ENCODE measurements at regions not wholly inside any gene's neighbourhood (a gene's known extent, or its start where the extent isn't known, plus 50 kb on each side); places are given as distances from the start of the nearest gene placed in this dataset.

DNA sequence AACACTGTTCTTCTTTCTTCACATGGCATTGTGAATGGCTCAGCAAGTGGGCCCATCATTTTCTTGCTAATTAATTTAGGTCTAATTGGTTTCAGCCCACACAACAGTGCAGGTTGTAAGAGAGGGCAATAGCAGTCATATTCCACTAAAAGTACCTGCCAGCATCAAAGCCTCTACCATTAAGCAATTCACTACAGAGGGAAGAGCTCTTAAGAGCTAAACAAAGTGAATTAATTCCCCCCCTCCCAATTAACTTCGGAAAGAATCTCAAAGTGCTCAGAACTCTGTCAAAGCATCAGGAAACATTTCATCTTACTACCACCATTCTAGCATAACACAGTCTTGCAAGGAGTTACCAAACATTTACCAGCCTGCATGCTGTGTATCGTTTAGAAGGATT lies 133.9 kb upstream of the UBASH3B start:
- DNase-seq: no peak

DNA sequence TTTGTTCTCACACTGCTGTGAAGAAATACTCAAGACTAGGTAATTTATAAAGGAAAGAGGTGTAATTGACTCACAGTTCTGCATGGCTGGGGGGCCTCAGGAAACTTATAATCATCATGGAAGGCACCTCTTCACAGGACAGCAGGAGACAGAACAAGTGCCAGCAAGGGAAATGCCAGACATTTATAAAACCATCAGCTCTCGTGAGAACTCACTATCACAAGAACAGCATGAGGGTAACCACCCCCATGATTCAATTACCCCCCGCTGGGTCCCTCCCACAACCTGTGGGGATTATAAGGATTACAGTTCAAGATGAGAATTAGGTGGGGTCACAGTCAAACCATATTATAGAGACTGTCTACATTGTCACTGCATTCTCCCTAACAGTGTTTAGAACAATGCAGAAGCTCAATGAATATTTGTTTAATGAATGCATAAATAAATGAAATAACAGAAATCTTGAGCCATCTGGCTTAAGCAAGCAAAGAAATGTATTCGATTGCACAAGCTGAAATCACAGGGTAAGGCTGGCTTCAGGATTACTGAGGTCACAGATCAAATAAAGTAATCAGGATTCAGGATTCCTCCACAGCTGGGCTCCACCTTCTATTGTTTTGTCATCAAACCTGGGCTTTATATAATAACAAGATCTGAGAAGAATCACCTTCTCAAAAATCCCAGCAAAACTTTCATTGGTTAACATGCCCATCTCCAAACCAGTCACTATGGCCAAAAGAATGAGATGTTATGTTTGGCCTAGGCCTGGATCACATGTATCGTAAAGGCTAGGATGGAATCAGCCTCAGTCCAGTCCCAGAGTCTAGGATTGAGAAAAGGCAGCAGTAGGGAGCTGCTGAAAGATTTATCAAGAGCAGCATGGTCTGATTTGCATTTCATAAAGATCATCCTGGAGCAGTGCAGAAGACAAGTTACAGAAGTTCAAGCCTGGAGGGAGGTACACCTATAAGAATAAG lies 137.8 kb upstream of the UBASH3B start:
- DNase-seq: no peak

DNA sequence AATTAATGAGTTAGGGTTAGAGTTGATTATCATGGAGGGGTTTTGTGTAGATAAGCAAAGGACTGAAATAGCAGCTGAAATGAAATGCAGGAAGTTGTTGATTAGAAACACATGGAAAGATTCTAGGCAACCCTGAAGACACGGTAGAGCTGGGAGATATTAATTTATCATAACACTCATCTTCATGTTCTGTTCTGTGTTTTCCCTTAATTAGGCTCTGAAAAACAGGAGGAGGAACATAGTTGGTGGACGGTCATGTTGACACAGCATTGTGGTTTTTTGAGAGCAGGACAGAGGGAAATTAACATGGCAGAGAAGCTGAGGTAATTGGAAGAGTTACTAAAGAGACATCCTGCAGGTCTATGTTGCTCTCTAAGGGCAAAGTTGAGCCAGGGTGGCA lies 138.8 kb upstream of the UBASH3B start:
- no peak for DNase-seq

DNA sequence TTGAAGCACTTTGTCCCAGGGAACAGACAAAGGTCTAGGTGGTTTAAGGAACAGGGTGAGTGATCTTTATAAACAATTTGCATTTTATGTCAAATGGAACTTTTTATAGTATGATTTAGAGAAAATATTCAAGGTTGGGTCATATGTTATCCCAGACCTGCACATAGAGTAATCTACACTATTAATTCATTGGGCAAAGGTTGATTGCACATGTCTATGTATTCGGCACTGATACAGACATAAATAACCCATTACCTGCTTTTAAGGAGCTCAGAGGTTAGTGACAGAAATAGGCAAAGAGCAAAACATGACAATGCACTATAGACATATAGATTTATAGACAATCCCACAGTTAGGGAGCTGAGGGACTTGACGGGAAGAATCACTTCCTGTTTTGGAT lies 141.5 kb upstream of the UBASH3B start:
- no peak for DNase-seq

DNA sequence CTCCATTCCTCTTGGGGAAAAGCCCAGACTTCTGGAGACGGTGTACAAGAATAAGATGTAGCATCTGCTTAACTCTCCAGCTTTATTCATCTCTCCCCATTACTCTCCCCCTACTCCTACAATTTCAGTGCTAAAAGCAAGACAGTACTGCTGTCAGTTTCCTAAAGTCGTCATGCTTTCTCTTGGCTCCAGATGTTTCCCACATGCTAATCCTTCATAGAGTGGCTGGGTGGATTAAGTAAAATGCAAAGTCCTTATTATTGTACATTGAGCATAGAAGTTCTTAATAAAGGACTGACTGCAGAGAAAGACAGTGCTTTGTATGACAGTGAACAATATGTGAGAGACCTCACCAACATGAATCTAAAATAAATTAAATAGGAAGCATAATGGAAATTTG lies 142.2 kb upstream of the UBASH3B start:
- DNase-seq: no peak

DNA sequence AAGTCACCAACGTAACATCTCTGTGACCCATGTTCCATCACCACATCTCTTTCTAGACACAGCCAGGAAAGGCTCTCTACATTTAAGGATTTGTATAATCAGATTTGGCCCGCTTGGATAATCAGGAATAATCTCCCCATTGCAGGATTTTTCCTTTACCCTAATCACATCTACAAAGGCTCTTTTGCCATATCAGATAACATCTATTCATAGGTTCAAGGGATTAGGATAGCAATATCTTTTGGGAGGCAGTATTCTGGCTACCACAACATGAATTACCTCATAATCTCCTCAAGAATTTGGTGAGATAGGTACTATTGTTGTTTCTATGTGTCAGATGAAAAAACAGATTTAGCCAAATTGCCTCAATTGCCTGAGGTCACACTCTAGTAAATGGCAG lies 142.8 kb upstream of the UBASH3B start:
- DNase-seq: no peak

DNA sequence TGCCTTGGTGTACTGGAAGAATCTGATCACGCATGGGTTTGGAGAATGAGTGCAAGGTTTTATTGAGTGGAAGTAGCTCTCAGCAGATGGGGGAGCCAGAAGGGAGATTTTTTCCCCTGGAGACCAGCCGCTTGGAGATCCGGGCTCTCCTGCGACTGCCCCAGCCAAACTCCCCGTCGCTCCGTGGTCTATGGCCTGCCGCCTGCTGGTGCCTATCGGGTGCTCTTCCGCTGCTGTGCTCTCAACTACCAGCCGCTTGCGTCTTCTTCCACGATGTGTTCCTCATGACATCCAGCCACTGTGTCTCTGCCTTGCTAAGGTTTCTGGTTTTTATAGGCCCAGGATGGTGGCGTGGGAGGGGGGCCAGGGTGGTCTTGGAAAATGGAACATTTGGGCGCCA lies 145.6 kb upstream of the UBASH3B start:
- no peak for DNase-seq

DNA sequence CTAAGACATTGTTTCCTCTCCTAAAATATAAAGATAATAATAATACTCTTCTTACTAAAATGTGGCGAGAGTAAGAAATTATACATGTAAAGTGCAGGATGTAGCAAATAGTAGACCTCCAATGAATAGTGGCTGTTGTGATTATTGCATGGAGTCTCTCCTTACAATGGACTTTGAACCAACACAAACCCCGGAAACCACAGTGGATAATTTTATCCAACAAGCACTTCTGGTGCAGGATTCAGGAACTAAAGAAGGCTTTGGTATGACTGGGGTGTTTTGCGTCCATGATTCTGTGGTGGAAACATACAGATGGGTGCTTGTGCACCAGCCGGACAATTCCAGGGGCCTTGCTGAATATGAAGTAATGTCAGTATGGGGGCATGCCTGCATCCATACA lies 146.4 kb upstream of the UBASH3B start:
- no peak for DNase-seq

DNA sequence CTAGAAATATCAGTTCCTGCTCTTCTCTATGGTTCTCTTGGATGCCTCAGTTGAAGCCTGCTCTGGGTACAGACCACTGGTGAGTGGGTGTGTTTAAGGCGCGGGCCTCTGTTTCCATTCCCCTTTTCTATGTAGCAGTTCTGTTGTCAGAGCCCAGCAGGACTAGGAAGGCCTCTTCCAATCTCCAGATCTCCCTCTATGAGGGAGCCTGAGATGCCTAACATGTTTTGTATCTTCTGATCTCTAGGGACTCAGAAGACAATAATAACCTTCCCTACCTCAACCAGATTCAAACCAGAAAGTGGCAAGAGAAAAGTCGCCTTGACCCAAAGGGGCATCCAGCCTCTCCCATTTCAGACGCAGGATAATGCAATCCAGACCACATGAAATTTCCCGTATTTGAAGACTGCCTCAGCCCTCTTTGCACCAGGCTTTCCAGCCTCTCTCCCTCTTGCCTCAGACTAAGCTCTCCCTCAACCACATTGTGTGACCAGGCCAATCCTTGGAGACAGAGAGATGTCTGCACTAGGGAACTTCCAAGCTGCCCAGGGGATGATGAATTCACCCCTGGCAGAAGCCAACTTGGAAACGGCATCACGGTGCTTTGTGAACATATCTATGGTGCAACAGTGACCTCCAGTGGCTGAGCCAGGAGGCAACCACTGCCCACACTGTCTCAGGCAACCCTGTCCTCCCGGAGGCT lies 150.1 kb upstream of the UBASH3B start:
- peak; percentile 79 for DNase-seq

DNA sequence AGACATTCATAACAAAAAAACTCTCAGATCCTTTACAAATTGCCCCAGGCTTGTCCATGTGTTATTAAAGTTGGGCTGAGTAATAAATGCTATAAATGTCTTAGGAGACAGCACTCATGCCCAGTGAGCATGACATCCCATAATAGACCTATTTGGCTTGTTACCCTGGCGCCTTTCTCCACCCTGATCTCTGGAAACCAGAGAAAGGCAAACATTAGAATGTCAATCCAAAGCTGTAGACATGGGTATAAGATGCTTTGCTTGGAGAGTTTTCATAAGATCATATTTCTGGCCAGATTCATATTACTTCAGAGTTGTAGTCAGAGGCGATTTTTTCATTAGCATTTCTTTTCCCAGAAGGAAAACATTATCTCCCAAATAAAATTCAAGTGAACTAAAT lies 161.3 kb upstream of the UBASH3B start:
- DNase-seq: no peak

DNA sequence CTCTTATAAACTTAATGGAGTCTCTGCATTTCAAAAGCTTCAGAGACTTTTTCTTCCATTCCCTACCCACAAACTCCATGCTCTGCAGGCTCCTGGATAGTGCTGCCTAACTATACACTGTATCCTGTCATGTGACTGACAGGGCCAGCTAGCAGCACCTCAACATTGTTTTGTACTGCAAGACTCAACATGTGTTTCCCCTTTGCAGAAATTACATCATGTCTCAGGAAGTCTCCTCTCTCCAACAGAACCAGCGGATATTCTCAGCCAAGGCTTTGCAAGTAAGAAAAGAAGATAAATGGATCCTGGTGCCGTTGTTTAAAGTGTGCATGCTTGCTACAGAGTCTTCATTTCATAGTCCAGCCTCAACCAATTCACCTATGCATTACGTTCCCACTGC lies 164.0 kb upstream of the UBASH3B start:
- DNase-seq: no peak

DNA sequence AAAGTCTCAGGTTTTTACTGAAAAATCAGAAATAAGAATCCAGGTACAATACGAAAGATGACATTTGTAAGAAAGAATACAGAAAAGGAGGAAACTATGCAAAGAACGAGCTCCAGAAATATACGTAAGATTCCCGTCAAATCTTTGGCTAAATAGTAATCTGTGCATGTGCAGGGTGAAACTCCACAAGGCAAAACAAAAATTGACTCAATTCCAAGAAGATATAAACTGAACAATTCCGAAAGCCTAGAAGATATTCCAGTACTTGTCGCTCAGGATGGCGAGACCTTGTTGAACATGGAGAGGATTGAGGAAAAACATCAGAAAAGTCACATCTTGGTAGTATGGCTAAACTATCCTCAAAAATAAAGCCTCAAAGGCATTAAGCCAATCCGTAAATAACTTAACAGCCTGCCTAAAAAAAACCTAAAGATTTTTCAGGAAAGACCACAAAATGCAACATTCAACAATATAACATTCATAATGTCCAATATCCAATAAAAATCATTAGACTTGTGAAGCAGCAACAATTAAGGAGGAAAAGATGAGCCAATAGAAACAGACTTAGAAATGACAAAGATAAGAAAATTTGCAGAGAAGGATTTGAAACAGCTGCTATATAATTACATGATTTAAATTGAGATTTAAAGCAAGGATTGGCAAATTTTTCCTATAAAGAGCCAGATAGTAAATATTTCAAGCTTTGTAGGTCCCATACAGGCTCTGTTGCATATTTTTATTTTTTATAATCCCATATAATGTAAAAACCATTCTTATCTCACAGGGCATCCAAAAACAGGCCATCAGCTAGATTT lies 166.4 kb upstream of the UBASH3B start:
- no peak for DNase-seq

DNA sequence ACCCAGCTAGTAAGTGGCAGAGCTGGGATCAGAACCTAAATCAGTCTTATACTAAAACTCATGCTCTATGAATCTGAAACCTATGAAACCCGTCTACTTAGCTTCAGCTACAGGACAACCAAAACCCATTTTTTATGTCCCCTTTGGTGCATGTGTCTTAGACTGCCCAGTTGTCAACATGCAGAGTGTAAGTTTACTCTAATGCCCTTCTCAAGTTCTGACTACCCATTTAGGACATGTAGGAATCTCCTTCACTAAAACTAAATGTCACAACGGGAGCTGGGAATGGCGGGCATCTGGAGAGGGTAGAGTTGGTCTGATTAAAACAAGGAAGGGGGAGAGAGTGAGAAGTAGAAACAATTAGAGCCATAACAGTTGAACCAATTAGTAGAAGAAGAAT lies 167.9 kb upstream of the UBASH3B start:
- DNase-seq: no peak

DNA sequence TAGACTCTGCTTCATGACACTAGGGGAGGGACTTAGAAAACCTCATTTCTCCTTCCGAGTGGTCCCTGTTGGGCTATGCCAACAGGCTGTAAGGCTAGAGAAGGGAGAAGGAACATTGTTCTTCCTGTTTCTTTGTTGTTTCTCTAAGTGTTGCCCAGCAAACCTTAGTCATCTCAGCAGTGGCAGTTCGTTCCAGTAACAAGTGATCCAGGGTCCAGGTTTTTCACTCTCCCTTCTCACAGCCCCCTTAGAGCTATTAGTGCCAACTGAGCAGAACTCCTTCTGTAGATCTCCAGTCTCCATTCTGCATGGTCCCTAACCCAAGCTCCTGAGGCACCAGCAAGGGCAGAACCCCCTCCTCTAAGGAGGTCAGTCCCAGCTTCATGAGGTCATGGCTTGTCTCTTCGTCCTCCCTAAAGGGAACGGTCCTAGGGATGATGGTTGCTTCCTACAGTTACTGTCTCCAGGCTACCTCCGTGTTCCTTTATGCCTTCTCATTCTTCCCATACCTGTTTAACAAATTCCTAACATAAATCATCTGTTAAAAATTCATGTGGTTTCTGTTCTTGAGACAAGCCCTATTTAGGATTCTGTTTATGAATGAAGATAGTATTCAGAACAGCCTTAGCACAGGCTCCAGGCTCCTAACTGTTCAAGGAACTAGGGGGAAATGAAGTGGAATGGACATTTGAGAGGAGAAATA lies 168.6 kb upstream of the UBASH3B start:
- DNase-seq: no peak

DNA sequence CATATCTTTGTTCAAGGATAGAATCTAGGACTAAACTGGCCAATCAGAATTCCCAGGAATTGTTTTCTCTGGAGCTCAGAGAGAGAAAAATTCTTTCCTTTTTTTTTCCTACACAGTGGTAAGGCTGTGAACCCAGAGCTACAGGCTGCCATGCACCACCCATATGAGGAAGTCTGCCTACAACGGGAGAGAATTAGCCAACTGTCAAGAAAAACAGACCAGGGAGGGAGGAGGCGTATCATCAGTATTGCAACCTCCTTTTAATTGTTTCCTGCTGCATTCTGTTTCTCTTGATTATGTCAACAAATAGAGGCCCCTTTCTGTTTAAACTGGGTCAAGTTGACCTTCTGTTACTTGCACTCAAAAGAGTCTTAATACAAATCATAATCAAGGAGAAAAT lies 176.5 kb upstream of the UBASH3B start:
- DNase-seq: no peak

DNA sequence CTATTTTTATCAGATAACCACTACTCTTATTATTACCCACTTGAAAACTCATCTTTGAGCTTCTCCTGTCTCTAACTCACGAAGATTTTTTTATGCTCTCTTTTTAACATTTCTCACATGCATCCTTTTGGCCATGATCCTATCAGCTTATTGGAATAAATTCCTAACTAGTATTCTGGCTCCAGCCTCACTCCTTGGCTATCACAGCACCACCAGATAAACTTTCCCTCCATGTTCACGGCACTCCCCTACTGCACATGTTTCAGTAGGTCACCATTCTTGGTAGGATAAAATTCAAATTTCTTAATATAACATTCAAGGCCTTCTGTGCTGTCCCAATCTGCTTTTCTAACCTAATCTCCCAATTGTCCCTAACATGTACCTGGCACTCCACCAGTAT lies 186.6 kb upstream of the UBASH3B start:
- DNase-seq: no peak

DNA sequence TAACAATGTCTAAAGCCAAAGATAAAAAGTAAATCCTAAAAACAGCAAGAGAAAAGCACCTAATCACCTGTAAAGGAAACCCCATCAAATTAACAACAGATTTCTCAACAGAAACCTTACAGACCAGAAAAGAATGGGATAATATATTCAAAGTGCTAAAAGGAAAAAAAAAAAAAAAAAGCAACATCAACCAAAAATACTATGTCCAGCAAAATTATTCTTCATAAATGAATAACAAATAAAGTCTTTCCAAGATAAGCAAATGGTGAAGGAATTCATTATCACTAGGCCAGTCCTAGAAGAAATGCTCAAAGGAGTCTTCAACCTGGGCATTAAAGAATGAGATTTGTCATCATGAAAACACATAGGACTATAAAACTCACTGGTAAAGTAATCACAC lies 192.0 kb upstream of the UBASH3B start:
- no peak for DNase-seq

DNA sequence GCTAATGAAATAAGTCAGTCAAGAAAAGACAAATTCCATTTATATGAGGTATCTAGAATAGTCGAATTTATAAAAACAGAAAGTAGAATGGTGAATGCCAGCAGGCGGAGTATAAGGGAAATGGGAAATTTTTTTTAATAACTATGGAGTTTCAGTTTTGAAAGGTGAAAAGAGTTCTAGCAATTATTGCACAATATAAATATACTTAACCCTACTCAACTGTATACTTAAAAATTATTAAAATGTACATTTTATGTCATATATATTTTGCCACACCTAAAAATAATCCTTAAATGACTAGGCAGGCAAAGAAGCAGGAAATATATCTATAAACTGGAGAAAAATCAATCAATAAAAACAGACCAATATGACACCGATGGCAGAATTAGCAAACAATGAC lies 196.5 kb upstream of the UBASH3B start:
- no peak for DNase-seq

DNA sequence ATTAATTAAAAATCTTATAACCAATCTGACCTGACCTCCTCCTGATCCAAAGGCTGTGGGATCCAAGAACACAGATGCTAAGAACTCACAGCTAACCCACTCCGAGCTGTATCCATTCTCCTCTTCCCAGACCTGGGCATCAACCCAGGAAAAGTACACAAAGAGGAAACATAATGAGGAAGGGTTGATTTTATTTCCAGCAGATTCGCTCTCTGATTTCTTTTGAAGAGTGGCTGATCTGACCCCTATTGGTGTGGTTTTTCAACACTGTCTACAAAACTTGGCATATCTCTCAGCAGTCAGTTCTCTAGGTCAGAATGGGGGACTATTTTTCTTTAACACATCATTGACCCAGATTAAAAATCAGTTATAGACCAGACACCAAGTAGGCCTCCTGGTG lies 201.9 kb upstream of the UBASH3B start:
- DNase-seq: peak; percentile 65

DNA sequence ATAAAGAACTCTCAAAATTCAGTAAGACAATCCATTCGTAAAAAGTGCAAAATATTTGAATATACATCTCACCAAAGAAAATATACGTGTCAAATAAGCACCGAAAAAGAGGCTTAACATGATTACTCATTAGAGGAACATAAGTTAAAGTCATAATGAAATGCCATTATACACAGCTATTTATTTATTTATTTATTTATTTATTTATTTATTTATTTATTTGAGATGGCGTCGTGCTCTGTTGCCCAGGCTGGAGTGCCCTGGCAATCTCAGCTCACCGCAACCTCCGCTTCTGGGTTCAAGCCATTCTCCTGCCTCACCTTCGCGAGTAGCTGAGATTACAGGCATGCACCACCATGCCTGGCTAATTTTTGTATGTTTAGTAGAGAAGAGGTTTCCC lies 203.6 kb upstream of the UBASH3B start:
- DNase-seq: no peak

DNA sequence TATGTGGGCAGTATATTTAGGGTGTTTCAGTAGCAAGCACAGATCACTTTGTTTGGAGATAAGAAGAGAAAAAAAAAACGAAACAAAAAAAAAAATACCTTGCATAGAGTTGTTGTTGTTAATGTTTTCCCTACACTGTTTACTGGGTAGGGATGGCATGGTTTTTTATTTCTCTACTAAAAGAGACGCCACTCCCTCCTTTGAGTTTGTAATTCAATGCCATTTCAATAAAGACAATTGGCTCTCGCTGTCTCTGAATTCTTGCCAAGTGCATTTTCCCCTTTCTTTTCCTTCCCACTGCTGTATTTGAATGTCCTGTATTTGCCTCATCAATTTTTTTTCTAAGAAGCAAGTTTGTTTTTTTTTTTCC lies 213.9 kb upstream of the UBASH3B start:
- DNase-seq: peak; percentile 29

DNA sequence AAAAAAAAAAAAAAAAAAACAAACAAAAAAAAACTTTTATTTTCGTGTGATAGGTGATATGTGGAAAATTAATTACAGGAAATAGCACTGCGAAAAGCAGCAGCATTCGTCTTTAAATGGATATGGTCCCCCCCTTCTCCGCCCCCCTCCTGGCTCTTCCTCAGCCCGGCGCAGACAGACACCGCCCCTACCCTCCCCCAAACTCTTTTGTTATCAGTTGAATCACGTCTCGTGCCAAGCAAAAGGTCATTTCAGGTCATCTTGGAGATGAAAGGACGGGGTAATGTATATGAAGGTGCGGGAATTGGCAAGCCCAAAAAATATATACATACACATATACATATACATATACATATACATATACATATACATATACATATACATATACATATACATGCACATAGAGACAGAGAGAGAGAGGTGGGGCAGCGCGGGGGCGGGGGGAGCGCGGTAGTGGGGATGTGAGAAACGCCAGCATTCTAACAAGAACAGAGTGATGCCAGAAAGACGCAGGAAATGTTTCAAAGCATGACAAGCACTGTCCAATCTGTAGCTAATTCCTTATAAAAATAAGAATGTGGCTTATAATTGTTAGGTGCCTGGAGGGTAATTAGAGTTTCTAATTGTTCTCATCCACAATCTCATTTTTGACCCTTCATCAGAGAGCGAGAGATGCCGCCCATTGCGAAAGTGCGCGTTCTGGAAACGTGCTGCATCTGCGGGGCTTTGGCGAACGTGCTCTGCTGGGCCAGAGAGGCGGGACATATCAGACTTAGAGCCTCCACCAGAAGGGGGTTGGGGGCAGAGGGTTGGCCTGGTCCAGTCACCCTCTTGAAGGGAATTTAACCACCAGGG lies 214.5 kb upstream of the UBASH3B start:
- DNase-seq: peak; percentile 73
